T-cell (primary cell): ENCODE measurements at regions not wholly inside any gene's neighbourhood (a gene's known extent, or its start where the extent isn't known, plus 50 kb on each side); places are given as distances from the start of the nearest gene placed in this dataset.

Experiments
- ATAC-seq, 4 experiments: fragments of 200-7000 bp in 3 of 4; fragments of 150-1000 bp in 1 of 4; cut with Tn5 transposase; replicated peaks in 1 of 4; 1 replicate in 3 of 4; 2 replicates in 1 of 4; pipeline ENCODE4 v1.10.0; 2021; ENCODE audit warnings: moderate library complexity in 3 of 4, mild to moderate bottlenecking in 2 of 4, moderate number of reproducible peaks in 1 of 4
- CTCF ChIA-PET, 2 donors: fragments of 300-600 bp; sonication (Branson Sonifier 250); formaldehyde crosslinking; loops; one replicate each; lab custom pipeline; 2022; ENCODE audit warnings: antibody characterized with exemption in 2 of 2; lab: Charles Lee
- POLR2A ChIA-PET, 2 donors: fragments of 300-600 bp; sonication (Branson Sonifier 250); formaldehyde crosslinking; loops; one replicate each; lab custom pipeline; 2022; ENCODE audit warnings: antibody characterized with exemption in 2 of 2; lab: Charles Lee
- DNase-seq, 35 experiments: peaks; one replicate each; pipeline versions ENCODE4 v3.0.0 to v3.0.0-alpha.2; 2013 to 2023
- H3K27ac ChIP-seq: one replicate; pipeline ENCODE4 v1.5.1; 2013; ENCODE audit warnings: low read length
- H3K27me3 ChIP-seq, 2 experiments: replicated peaks in 1 of 2; 1 replicate in 1 of 2; 2 replicates in 1 of 2; pipeline versions ENCODE4 v1.6.1 to v1.7.0; 2013; ENCODE audit warnings: low read length in 1 of 2, mixed read lengths in 1 of 2; ENCODE audit not compliant: control insufficient read depth in 2 of 2, insufficient read depth in 2 of 2; ENCODE audit errors: extremely low read depth in 1 of 2
- H3K36me3 ChIP-seq, 2 donors: 1 replicate in 1 of 2; 2 replicates in 1 of 2; pipeline versions ENCODE4 v1.6.1 to v1.7.0; 2013; ENCODE audit warnings: low read length in 1 of 2; ENCODE audit not compliant: control insufficient read depth in 2 of 2, insufficient read depth in 1 of 2; ENCODE audit errors: extremely low read depth in 1 of 2
- H3K4me1 ChIP-seq, 2 experiments: 1 replicate in 1 of 2; 2 replicates in 1 of 2; pipeline versions ENCODE4 v1.6.1 to v1.7.0; 2013; ENCODE audit warnings: low read length in 2 of 2, mixed read lengths in 1 of 2; ENCODE audit not compliant: insufficient read depth in 2 of 2, control insufficient read depth in 1 of 2; ENCODE audit errors: extremely low read depth in 1 of 2
- H3K4me3 ChIP-seq, 2 donors: 1 replicate in 1 of 2; 2 replicates in 1 of 2; pipeline versions ENCODE4 v1.5.1 to v1.7.0; 2013; ENCODE audit warnings: mild to moderate bottlenecking in 2 of 2, low read length in 1 of 2, moderate library complexity in 1 of 2; ENCODE audit not compliant: control insufficient read depth in 1 of 2; ENCODE audit errors: extremely low read depth in 1 of 2
- H3K9me3 ChIP-seq: 2 replicates; pipeline ENCODE4 v1.7.0; 2013
- H3K27ac Mint-ChIP-seq, 2 donors: one replicate each; pipeline ENCODE4 v1.8.0; 2020 to 2021; ENCODE audit warnings: mild to moderate bottlenecking in 2 of 2, mixed read lengths in 2 of 2
- H3K27me3 Mint-ChIP-seq, 2 donors: one replicate each; pipeline ENCODE4 v1.8.0; 2021 to 2022; ENCODE audit warnings: mixed read lengths in 2 of 2
- H3K36me3 Mint-ChIP-seq: one replicate; pipeline ENCODE4 v1.8.0; 2021; ENCODE audit warnings: mixed read lengths
- H3K4me1 Mint-ChIP-seq, 3 donors: one replicate each; pipeline ENCODE4 v1.8.0; 2020 to 2022; ENCODE audit warnings: mixed read lengths in 3 of 3, mild to moderate bottlenecking in 1 of 3
- H3K4me3 Mint-ChIP-seq, 3 donors: one replicate each; pipeline ENCODE4 v1.8.0; 2020 to 2022; ENCODE audit warnings: mild to moderate bottlenecking in 3 of 3, mixed read lengths in 3 of 3, moderate library complexity in 3 of 3
- H3K9me3 Mint-ChIP-seq, 3 donors: one replicate each; pipeline ENCODE4 v1.8.0; 2020 to 2022; ENCODE audit warnings: mixed read lengths in 3 of 3
- WGBS: methylation state at CpG from one replicate; pipeline ENCODE4 v1.1.5; 2013; ENCODE audit warnings: missing lambda C conversion rate; ENCODE audit not compliant: insufficient coverage; 5-methylcytosine and 5-hydroxymethylcytosine counted together

- CTCF ChIA-PET: no interaction called here
- no peaks in the 10 kb centered on the region for H3K4me1 ChIP-seq
These were observed 433.7 kb upstream of the NAALADL2 start for GRCh38 chr3:174425422-174425821.

GRCh38 chr3:174430986-174431385 lies 428.1 kb upstream of the NAALADL2 start:
- peaks cover 0 to 4% (median 0%) of the 10 kb centered on the region in 3 donors for H3K9me3 Mint-ChIP-seq
- 40% methylated on average over 1 of the region's 2 CpGs for WGBS
- no peaks in the 10 kb centered on the region for H3K36me3 ChIP-seq
- H3K27me3 ChIP-seq: no peaks in the 10 kb centered on the region
- CTCF ChIA-PET: no interaction called here
- H3K4me1 Mint-ChIP-seq: no peaks in the 10 kb centered on the region
- no peak for DNase-seq
- H3K36me3 Mint-ChIP-seq: no peaks in the 10 kb centered on the region
- ATAC-seq: no peak
- H3K27ac Mint-ChIP-seq: no peak overlapping the region
- no peak overlapping the region for H3K4me3 Mint-ChIP-seq
- no peaks in the 10 kb centered on the region for H3K27me3 Mint-ChIP-seq
- no peak overlapping the region for H3K4me3 ChIP-seq
- H3K4me1 ChIP-seq: no peaks in the 10 kb centered on the region
- no peaks in the 10 kb centered on the region for H3K9me3 ChIP-seq
- H3K27ac ChIP-seq: no peak overlapping the region
- POLR2A ChIA-PET: interaction anchor here in 1 of 2 donors (0.6 kb wide), 1 partner anchor 51 kb away, joined by 3 read pairs; no protein-coding TSS in a partner anchor

More at GRCh38 chr3:174425422-174425821, 433.7 kb upstream of the NAALADL2 start:
- WGBS: 83% methylated on average over 1 of the region's 3 CpGs
- no peaks in the 10 kb centered on the region for H3K4me1 Mint-ChIP-seq
- H3K27ac Mint-ChIP-seq: no peak overlapping the region
- H3K27me3 Mint-ChIP-seq: no peaks in the 10 kb centered on the region
- POLR2A ChIA-PET: no interaction called here
- no peaks in the 10 kb centered on the region for H3K36me3 Mint-ChIP-seq
- no peaks in the 10 kb centered on the region for H3K36me3 ChIP-seq
- no peak overlapping the region for H3K27ac ChIP-seq
- no peak overlapping the region for H3K4me3 Mint-ChIP-seq
- no peak for ATAC-seq
- H3K4me3 ChIP-seq: no peak overlapping the region
- DNase-seq: no peak
- H3K9me3 Mint-ChIP-seq: peaks cover 0 to 8% (median 0%) of the 10 kb centered on the region in 3 donors
- no peaks in the 10 kb centered on the region for H3K27me3 ChIP-seq
- H3K9me3 ChIP-seq: no peaks in the 10 kb centered on the region

DNA sequence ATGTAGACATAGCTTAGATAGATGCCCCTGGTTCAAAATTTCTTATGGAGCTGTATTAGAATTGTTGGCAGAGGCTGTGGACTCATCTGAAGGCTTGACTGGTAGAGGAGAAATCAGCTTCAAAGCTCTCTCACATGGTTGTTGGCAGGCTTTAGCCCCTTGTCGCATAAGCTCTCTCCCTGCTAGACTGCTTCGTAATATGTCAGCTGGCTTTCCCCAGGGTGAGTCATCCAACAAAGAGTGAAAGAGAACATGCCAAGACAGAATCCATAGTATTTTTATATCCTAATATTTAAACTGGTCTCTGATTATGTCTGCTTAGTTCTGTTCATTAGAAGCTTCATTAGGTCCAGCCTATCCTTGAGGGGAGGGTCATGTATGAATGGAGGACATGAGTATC lies 427.4 kb upstream of the NAALADL2 start:
- Histone ChIP-seq H3K36me3 (no peaks in the 10 kb centered on the region), H3K9me3 (no peaks in the 10 kb centered on the region), H3K27me3 (no peaks in the 10 kb centered on the region), H3K4me3 (no peak overlapping the region), H3K4me1 (no peaks in the 10 kb centered on the region), H3K27ac (no peak overlapping the region)
- Mint-ChIP-seq H3K9me3 (peaks cover 0 to 7% (median 0%) of the 10 kb centered on the region in 3 donors), H3K4me3 (no peak overlapping the region), H3K36me3 (no peaks in the 10 kb centered on the region), H3K27me3 (no peaks in the 10 kb centered on the region), H3K4me1 (no peaks in the 10 kb centered on the region), H3K27ac (no peak overlapping the region)
- ATAC-seq: no peak
- ChIA-PET CTCF (no interaction called here), POLR2A (no interaction called here)
- no CpG with 5 or more reads among the region's 2 CpGs for WGBS
- DNase-seq: no peak

DNA sequence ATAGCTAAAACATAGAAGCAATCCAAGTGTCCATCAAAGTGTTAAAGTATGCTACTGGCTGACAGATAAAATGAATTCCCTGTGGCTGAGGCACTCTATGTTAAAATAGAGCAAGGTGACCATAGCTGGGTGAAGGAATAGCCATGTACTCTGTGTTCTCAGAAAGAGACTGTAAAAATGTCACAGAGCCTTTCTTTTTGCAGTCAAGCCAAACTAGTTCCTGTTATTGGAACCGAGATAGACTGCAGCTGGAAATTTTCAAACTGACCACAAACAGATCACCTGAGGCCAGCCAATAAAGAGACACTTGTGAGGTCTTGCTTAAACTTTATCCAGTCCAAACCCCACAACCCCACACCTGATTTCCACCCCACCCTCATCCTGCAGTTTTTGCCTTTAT lies 422.8 kb upstream of the NAALADL2 start:
- Mint-ChIP-seq H3K36me3 (no peaks in the 10 kb centered on the region), H3K9me3 (peaks cover 0 to 4% (median 0%) of the 10 kb centered on the region in 3 donors), H3K27me3 (peaks cover 0 to 15% of the 10 kb centered on the region in 2 donors), H3K4me1 (peaks cover 5 to 9% (median 6%) of the 10 kb centered on the region in 3 donors), H3K27ac (no peak overlapping the region), H3K4me3 (no peak overlapping the region)
- no peak for DNase-seq
- H3K4me1 ChIP-seq: peaks cover 3 to 5% of the 10 kb centered on the region in 2 experiments
- H3K27me3 ChIP-seq: peaks cover 0 to 3% of the 10 kb centered on the region in 2 experiments
- no peaks in the 10 kb centered on the region for H3K9me3 ChIP-seq
- WGBS: 40% methylated on average over 1 of the region's 1 CpG
- no peaks in the 10 kb centered on the region for H3K36me3 ChIP-seq
- H3K4me3 ChIP-seq: no peak overlapping the region
- no peak overlapping the region for H3K27ac ChIP-seq
- POLR2A ChIA-PET: no interaction called here
- ATAC-seq: no peak
- CTCF ChIA-PET: no interaction called here

DNA sequence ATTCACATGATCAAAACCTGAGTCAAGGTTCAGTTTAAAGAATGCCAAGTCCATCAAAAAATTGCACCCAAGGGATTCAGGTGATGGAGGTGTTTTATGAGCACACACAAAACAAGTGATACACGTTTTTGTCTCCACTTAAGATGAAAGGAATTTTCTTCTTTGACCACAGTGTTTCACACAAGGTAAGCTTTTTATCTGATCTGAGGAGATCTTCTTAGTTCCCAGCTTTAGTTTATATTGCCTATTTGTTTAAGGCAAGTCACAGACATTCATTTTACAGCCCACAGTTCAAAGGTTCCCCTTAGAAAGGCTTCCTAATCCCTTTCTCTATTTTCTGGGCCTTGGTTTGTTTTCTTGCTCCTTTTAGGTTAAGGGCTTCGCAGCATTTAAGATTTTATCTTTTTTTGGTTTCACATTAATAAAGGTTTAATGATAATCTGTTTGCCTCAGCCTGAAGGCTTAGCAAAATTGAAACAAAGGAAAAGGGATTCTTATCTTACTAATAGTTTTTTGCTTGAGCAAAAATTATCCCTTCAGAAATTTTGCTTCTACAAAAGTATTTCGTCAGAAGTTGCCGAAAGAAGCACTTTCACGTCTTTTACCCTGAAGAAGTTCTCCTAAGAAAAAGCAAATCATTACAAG lies 420.5 kb upstream of the NAALADL2 start:
- Histone ChIP-seq H3K4me1 (peaks cover 5 to 12% of the 10 kb centered on the region in 2 experiments), H3K27me3 (peaks cover 0 to 4% of the 10 kb centered on the region in 2 experiments), H3K27ac (no peak overlapping the region), H3K9me3 (no peaks in the 10 kb centered on the region), H3K36me3 (no peaks in the 10 kb centered on the region), H3K4me3 (no peak overlapping the region)
- no peak for DNase-seq
- H3K4me3 Mint-ChIP-seq: no peak overlapping the region
- no peaks in the 10 kb centered on the region for H3K36me3 Mint-ChIP-seq
- WGBS: 0% methylated on average over 1 of the region's 5 CpGs
- no peak overlapping the region for H3K27ac Mint-ChIP-seq
- POLR2A ChIA-PET: no interaction called here
- CTCF ChIA-PET: no interaction called here
- peaks cover 10 to 15% (median 13%) of the 10 kb centered on the region in 3 donors for H3K4me1 Mint-ChIP-seq
- peaks cover 0 to 4% (median 0%) of the 10 kb centered on the region in 3 donors for H3K9me3 Mint-ChIP-seq
- H3K27me3 Mint-ChIP-seq: peaks cover 5 to 25% of the 10 kb centered on the region in 2 donors
- no peak for ATAC-seq

DNA sequence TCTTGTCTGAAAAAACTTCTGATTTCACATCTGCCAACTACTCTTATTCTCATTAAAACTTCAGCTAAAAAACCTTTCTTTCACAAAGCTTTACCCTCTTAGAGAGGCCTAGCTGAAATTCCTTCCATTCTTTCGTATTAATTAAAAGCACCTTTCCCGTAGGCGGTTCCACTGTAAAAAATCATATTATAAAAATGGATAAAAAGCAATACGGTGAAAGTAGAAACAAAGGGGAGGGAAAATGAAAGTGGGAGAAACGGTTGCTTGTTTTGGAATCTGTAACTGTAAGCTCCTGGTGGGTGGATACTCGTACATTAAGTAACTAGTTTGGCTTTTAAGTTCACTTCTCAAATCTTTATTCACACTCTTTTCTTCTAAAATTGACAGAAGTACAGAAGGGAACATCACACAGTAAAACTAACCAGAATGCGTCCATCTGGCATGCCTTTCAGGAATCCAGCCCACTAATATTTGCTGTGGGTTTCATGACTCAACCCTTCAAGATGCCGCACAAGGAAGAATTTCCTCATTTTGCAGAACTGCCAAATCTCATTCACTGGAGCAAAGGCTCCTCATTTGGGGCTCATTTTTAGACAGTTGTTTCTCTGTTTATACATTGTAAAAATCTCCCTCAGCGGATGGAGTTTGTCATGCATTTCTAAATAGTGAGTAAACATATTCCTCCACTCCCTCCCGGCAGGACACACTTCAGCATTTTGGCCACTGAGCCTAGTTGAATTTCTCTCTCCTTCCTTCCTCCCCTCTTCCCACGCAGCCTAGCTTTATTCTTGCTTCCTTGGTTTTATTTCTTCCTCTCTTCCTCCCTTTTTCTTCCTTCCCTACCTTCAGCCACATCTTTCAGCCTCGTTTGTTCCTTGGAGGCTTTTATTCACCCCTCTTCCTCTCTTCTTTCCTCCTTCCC lies 419.5 kb upstream of the NAALADL2 start:
- CTCF ChIA-PET: no interaction called here
- peak overlapping the region in 1 of 2 donors; percentile 98 for H3K4me3 ChIP-seq
- H3K4me1 Mint-ChIP-seq: peaks cover 10 to 15% (median 13%) of the 10 kb centered on the region in 3 donors

More for the DNA sequence above, 419.5 kb upstream of the NAALADL2 start:
- ATAC-seq (no peak), DNase-seq (no peak)
- Mint-ChIP-seq H3K4me3 (peak overlapping the region in 2 of 3 donors; percentile 66 to 86), H3K9me3 (peaks cover 0 to 4% (median 0%) of the 10 kb centered on the region in 3 donors), H3K27ac (no peak overlapping the region), H3K36me3 (no peaks in the 10 kb centered on the region), H3K27me3 (peaks cover 5 to 25% of the 10 kb centered on the region in 2 donors)
- Histone ChIP-seq H3K4me1 (peaks cover 5 to 12% of the 10 kb centered on the region in 2 experiments), H3K36me3 (no peaks in the 10 kb centered on the region), H3K27me3 (peaks cover 0 to 4% of the 10 kb centered on the region in 2 experiments), H3K27ac (no peak overlapping the region), H3K9me3 (no peaks in the 10 kb centered on the region)
- POLR2A ChIA-PET: interaction anchor here in 1 of 2 donors (0.6 kb wide), 1 partner anchor 61 kb away, joined by 3 read pairs; no protein-coding TSS in a partner anchor
- WGBS: 7% methylated on average over 2 of the region's 12 CpGs
